ENCODE measurements at regions not wholly inside any gene's neighbourhood (a gene's known extent, or its start where the extent isn't known, plus 50 kb on each side); places are given as distances from the start of the nearest gene placed in this dataset.

GRCh38 chr10:111200505-111201186 lies 123.8 kb downstream of the ADRA2A start:
- TF ChIP-seq, protein P1, sequence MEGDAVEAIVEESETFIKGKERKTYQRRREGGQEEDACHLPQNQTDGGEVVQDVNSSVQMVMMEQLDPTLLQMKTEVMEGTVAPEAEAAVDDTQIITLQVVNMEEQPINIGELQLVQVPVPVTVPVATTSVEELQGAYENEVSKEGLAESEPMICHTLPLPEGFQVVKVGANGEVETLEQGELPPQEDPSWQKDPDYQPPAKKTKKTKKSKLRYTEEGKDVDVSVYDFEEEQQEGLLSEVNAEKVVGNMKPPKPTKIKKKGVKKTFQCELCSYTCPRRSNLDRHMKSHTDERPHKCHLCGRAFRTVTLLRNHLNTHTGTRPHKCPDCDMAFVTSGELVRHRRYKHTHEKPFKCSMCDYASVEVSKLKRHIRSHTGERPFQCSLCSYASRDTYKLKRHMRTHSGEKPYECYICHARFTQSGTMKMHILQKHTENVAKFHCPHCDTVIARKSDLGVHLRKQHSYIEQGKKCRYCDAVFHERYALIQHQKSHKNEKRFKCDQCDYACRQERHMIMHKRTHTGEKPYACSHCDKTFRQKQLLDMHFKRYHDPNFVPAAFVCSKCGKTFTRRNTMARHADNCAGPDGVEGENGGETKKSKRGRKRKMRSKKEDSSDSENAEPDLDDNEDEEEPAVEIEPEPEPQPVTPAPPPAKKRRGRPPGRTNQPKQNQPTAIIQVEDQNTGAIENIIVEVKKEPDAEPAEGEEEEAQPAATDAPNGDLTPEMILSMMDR (conservative IDR thresholded peaks at IDR 0.05), result no peak
- no peak overlapping the region for H3K4me3 Mint-ChIP-seq
- H3K27ac Mint-ChIP-seq (ENCODE audit: unreplicated experiment), result no peak overlapping the region
- DNase-seq (ENCODE audit: low read depth, low spot score), result no peak
- H3K9me3 Mint-ChIP-seq, result no peaks in the 10 kb centered on the region
- H3K27me3 Mint-ChIP-seq (ENCODE audit: low read depth), result peaks cover 3% of the 10 kb centered on the region
- H3K36me3 Mint-ChIP-seq (ENCODE audit: low read depth), result no peaks in the 10 kb centered on the region
- H3K4me1 Mint-ChIP-seq, result no peaks in the 10 kb centered on the region

GRCh38 chr10:111203615-111204014 lies 126.8 kb downstream of the ADRA2A start:
- Mint-ChIP-seq H3K9me3 (no peaks in the 10 kb centered on the region), H3K27me3 (ENCODE audit: low read depth) (peaks cover 3% of the 10 kb centered on the region), H3K4me3 (no peak overlapping the region), H3K4me1 (no peaks in the 10 kb centered on the region), H3K27ac (ENCODE audit: unreplicated experiment) (no peak overlapping the region), H3K36me3 (ENCODE audit: low read depth) (no peaks in the 10 kb centered on the region)
- DNase-seq (ENCODE audit: low read depth, low spot score), result no peak
- TF ChIP-seq, protein P1 (conservative IDR thresholded peaks at IDR 0.05), result no peak

- no peak overlapping the region for H3K27ac Mint-ChIP-seq (ENCODE audit: unreplicated experiment)
- H3K27me3 Mint-ChIP-seq (ENCODE audit: low read depth), result peaks cover 2% of the 10 kb centered on the region
- no peak overlapping the region for H3K4me3 Mint-ChIP-seq
- no peak for DNase-seq (ENCODE audit: low read depth, low spot score)
- H3K4me1 Mint-ChIP-seq, result no peaks in the 10 kb centered on the region
- H3K36me3 Mint-ChIP-seq (ENCODE audit: low read depth), result no peaks in the 10 kb centered on the region
- TF ChIP-seq, protein P1 (conservative IDR thresholded peaks at IDR 0.05), result no peak
- no peaks in the 10 kb centered on the region for H3K9me3 Mint-ChIP-seq
Measured at GRCh38 chr10:111204838-111205237, 128.0 kb downstream of the ADRA2A start.

DNA sequence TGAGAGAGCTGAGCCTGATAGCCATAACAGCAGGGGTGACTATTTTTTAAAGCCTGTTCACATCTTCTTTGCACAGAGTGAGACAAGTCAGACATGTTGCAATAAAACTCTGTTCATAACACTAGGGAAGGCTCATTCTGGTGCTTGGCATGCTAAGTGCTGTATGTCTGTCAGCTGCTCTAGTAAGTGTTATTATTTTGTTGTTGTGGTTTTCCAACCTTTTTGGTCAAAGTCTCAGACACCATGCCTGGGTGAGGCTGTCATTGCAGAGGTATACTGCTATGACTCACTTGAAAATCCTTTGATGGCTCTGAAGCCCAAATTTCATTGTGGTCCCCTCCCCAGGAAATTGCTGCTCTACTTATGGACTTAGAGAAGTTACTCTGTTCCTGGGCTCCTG lies 129.7 kb downstream of the ADRA2A start:
- Mint-ChIP-seq H3K4me3 (no peak overlapping the region), H3K9me3 (no peaks in the 10 kb centered on the region), H3K4me1 (no peaks in the 10 kb centered on the region), H3K27ac (ENCODE audit: unreplicated experiment) (no peak overlapping the region), H3K27me3 (ENCODE audit: low read depth) (peaks cover 4% of the 10 kb centered on the region), H3K36me3 (ENCODE audit: low read depth) (no peaks in the 10 kb centered on the region)
- no peak for DNase-seq (ENCODE audit: low read depth, low spot score)
- TF ChIP-seq, protein P1 (conservative IDR thresholded peaks at IDR 0.05), result no peak

DNA sequence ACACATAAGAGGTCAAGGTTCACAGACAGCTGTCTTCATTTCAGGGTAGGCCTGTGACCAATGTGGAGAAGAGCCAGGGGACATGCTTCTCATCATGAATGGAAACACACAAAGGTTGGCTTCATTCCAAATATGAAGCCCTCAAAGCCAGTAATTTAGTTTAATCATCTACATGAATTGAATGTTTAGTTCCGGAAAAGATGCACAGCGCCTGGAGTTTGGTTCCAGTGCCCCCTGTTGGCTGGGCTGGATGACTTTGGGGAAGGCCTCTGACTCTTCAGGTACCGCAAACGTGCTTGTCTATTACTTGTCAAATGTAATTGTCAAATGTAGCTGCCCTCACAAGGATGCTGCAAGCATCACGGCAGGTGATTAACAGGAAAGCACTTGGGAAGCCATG lies 130.7 kb downstream of the ADRA2A start:
- Mint-ChIP-seq H3K27me3 (ENCODE audit: low read depth) (peaks cover 4% of the 10 kb centered on the region), H3K4me1 (no peaks in the 10 kb centered on the region), H3K27ac (ENCODE audit: unreplicated experiment) (no peak overlapping the region), H3K4me3 (no peak overlapping the region), H3K9me3 (no peaks in the 10 kb centered on the region), H3K36me3 (ENCODE audit: low read depth) (no peaks in the 10 kb centered on the region)
- DNase-seq (ENCODE audit: low read depth, low spot score), result no peak
- TF ChIP-seq, protein P1 (conservative IDR thresholded peaks at IDR 0.05), result no peak

Measured in neural crest cell (in vitro differentiated cells).